GM13977 (cell line): ENCODE measurements at regions not wholly inside any gene's neighbourhood (a gene's known extent, or its start where the extent isn't known, plus 50 kb on each side); places are given as distances from the start of the nearest gene placed in this dataset.

Source experiments
- DNase-seq: peaks from one replicate; pipeline ENCODE4 v3.0.0; 2012; ENCODE audit warnings: low spot score
- in situ Hi-C: fragments of 300-500 bp; cut with MboI; formaldehyde crosslinking; loops from one replicate; pipeline ENCODE4 v1.12.0; 2022; ENCODE audit warnings: low sequenced_read_pairs, low pct_unique_long_range_greater_than_20kb, mixed read lengths, inconsistent platforms; ENCODE audit not compliant: unreplicated experiment
- TF ChIP-seq, protein P1 (sequence below): IDR thresholded peaks from 2 replicates; pipeline ENCODE4 v1.5.1; 2012; ENCODE audit warnings: mild to moderate bottlenecking, control low read depth; ENCODE audit not compliant: insufficient read depth; ENCODE audit errors: extremely low read depth, missing control alignments

DNA sequence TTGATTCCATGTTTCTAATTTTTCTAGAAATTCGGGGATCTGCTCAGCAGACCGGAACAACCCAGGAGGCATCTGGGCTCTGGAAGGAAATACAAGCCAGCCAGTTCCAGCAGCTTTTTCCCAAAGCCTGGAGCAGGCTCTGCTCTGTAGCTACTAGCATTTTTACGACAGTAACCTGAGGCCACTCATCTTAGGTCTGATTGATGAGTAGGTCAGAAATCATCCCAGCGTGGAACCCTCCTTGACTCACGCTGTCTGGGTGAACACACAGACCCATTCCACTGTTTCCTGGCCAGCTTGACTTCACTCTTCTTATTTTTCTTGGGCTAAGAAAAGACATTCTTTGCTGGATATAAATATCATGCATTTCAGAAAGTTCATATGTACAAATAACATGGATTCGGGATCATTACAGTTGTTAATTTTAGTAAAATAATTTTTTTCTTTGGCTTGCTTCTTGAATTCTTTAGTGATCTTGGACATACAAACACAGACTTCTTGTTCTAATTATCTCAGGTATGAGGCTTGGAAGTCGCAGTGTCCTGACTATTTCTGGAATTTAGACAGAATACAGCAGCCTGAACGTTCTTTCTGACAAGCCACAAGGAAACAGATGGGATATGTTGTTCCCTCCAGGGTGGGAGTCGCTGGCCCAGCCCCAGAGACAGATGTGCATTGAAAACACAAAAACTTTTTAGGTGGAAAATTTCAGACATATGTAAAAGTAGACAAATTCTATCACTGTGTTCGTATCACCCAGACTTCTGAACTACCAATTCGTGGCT is 54.6 kb upstream of the PITRM1 start:
- in situ Hi-C loops: loop anchor here (25.0 kb wide), 1 partner anchor 1435 kb away; no protein-coding TSS in a partner anchor
- DNase-seq: no peak
- TF ChIP-seq, protein P1, sequence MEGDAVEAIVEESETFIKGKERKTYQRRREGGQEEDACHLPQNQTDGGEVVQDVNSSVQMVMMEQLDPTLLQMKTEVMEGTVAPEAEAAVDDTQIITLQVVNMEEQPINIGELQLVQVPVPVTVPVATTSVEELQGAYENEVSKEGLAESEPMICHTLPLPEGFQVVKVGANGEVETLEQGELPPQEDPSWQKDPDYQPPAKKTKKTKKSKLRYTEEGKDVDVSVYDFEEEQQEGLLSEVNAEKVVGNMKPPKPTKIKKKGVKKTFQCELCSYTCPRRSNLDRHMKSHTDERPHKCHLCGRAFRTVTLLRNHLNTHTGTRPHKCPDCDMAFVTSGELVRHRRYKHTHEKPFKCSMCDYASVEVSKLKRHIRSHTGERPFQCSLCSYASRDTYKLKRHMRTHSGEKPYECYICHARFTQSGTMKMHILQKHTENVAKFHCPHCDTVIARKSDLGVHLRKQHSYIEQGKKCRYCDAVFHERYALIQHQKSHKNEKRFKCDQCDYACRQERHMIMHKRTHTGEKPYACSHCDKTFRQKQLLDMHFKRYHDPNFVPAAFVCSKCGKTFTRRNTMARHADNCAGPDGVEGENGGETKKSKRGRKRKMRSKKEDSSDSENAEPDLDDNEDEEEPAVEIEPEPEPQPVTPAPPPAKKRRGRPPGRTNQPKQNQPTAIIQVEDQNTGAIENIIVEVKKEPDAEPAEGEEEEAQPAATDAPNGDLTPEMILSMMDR: no peak

- DNase-seq: no peak
- TF ChIP-seq, protein P1: no peak
- in situ Hi-C loops: loop anchor here (25.0 kb wide), 1 partner anchor 1437 kb away; no protein-coding TSS in a partner anchor
Observed at GRCh38 chr10:3225561-3225960, 53.0 kb upstream of the PITRM1 start.

DNA sequence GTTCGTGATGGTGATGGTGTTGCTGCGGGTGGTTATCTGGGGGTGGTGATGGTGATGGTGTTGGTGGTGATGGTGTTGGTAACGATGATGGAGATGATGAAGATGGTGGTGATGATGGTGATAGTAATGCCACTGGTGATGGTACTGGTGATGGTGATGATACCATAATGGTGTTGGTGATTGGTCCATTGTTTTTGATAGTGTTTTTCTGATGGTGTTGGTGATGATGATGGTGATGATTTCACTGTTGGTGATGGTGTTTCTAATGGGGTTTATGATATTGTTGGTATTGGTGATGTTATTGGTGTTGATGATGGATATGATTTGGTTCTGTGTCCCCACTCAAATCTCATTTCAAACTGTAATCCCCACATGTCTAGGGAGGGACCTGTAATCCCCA is 51.7 kb upstream of the PITRM1 start:
- no peak for DNase-seq
- in situ Hi-C loops: no loop called here
- TF ChIP-seq, protein P1: no peak

GRCh38 chr10:3222626-3223025 is 50.0 kb upstream of the PITRM1 start:
- TF ChIP-seq, protein P1: no peak
- in situ Hi-C loops: no loop called here
- DNase-seq: no peak
